ENCODE measurements at regions not wholly inside any gene's neighbourhood (a gene's known extent, or its start where the extent isn't known, plus 50 kb on each side); places are given as distances from the start of the nearest gene placed in this dataset.

DNA sequence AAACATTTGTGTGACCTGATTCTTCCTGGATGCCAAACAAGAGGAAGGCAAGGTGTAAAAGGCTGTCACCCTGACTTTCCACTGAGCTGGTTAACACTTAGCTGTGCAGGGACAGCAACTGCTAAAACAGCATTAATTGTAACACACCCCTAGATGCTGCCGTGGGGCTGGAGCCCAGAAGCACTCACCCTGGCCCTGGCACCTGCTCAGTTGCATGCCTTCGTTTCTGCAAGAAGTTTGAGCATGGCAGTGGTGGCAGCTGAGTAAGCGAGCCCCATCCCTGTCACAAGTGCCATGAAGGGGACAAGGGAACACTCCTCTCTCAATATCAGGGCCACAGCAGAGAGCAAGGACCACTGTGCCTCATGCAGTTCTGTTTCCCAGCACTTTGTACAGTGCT, 330.2 kb downstream of the TMEM114 start:
- no peak for DNase-seq

DNA sequence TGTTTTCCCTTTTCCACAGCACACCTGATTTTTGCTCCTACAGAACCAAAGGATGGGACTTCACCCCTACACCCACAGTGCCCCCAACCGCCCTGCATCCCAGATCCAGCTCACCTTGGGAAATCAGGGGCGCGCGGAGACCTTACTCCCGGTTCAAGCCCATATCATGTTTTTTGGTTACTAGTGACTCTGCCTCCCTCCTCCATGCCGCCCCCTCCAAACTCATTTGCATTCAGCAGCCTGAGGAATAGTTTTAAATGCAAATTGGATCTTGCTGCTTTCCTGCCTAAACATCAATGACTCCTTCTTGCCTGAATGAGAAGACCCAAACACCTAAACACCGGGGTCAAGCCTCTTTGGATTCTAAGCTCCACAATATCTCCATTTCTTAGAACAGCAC, 331.8 kb downstream of the TMEM114 start:
- DNase-seq, result no peak

DNA sequence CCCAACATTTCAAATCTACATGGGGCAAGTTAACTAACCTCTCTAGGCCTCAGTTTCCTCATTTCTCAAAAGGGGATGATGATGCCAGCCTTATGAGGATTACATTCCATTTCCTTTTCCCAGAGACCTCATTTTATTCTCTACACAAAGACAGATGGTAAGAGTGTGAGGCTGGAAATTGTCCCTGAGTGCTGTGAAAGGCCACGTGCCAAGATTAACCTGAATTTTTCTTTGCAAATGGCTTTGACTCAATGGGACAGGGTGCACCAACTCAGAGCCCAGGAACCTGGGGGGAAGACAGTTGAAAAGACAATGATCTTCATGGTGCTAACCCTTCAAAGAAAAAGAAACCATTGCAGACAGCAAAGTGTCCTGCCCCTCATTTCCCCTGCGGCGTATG, 332.8 kb downstream of the TMEM114 start:
- DNase-seq, result no peak

DNA sequence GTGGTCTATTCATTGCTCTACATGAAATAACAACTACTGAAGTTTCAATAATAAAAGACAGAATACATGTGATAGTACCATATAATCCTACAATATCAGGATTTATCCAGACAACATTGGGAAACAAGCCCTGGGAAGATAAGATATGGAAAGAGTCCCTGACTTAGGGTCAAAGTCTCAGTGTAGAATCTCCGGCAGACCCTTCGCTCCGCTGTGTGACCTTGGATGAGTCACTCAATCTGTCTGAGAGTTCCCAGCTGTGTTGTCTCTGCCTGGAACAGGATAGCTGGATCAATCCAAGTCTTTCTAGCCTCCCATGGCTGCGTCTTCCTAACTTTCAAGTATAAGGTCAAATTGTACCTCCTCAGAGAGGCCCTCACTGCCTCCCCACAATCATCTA, 335.9 kb downstream of the TMEM114 start:
- no peak for DNase-seq

DNA sequence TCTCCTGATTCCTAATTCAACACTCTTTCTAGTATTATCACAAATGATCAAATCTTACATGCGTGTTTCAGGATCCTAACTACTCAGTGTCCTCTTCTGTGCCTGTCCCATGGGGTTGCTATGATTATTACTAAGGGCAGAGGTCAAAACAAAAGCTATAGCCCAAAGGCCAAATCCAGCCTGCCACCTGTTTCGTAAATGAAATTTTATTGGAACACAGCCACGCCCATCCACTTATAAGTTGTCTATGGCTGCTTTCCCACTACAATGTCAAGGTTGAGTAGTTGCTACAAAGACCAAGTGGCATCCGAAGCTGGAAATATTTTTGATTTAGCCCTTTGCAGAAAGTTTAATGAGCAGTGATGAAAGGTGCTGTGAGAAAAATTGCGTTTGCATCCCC, 336.6 kb downstream of the TMEM114 start:
- no peak for DNase-seq

DNA sequence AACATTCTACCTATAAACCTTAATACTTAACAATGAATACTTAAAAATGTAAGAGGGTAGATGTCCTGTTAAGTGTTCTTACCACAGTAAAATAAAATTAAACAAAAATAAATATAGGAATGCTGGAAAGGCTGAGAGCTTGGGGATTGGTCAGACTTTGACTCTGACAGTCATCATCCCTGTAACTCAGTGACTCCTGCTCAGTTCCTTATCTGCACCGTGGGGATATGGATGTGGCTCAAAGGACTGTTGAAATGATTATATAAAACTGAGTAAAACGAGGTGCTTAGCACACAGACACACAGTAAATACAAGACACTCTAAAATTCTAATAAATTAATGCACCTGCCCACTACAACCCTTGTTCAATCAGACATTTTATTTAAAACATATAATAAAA, 338.6 kb downstream of the TMEM114 start:
- no peak for DNase-seq

DNA sequence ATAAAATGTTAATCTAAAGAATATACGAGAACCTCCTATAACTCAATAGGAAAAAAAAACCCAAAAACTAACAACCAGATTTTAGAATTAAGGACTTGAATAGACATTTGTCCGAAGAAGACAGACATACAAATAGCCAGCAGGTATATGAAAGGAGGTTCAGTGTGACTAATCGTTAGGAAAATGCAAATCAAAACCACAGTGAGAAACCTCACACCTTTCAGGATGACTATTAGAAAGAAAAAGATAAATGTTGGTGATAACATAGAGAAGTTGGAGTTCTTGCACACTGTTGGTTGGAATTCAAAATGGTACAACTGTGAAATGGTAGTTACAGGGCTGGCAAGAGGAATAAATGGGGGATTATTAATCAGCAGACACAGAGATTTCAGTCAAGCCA, 339.0 kb downstream of the TMEM114 start:
- peak in 1 of 5 experiments; percentile 17 for DNase-seq

DNA sequence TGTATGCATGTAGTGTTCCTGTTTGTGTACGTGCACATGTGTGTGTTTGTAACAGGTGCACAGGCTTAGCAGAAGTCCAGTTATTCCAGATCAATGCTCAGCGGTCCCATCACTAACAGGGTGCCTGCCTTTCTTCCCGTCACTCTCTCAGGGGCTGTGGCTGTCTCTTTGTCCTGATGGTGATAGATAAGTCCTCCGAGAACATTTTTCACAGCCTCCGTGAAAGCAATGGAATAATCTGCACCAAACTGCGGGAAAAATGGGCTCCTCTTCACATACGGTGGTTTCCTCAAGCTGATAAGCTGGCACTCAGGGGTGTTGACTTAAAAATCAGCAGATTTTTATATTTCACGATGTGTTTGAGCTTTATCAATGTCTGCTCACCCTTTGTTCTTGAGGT, 342.3 kb downstream of the TMEM114 start:
- DNase-seq, result no peak

DNA sequence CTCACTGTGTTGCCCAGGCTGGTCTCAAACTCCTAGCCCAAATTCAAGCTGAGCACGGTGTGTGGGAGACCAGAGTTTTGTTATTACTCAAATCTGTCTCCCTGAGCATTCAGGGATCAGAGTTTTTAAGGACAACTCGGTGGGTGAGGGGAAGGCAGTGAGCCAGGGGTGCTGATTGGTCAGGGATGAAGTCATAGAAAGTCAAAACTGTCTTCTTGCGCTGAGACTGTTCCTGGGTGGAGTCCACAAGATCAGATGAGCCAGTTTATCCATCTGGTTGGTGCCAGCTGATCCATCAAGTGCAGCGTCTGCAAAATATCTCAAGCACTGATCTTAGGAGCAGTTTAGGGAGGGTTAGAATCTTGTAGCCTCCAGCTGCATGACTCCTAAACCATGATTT, 346.3 kb downstream of the TMEM114 start:
- no peak for DNase-seq

DNA sequence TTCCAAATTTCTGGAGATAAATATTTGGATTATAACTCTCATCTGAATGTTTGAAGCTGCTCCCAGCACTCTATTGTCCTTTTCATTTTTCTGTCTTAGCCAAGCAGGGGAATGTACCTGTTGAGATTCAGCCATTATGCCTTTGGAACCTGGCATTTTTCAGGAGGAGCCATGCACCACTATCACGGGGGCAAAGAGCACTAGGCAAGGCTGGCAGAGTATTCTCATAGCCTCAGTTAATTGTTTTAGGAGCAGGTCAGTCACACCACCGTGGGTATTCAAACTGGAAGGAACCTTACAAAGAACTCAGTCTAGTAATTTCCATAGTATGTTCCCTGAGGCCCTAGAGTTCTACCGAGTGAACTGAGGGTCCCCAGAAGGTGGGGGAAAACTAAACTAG, 348.9 kb downstream of the TMEM114 start:
- DNase-seq, result no peak

DNA sequence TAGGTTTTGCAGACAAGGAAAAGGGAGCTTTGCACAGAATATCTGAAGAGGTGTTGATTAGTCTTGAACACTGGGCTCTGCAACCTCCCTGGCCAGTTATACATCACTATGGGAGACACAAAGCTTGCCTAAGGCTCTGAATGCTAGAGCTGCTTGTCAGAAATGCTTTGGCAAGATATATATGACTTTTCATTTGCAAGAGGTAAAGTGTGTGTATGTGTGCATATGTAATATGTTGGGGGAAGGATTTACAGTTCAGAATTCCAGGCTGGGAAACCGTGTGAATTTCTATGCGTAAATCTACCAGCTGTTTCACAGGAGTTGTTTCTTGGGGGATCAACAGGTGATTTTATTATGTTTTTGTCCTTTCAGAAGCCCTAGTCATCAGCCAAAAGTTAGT, 350.9 kb downstream of the TMEM114 start:
- no peak for DNase-seq

DNA sequence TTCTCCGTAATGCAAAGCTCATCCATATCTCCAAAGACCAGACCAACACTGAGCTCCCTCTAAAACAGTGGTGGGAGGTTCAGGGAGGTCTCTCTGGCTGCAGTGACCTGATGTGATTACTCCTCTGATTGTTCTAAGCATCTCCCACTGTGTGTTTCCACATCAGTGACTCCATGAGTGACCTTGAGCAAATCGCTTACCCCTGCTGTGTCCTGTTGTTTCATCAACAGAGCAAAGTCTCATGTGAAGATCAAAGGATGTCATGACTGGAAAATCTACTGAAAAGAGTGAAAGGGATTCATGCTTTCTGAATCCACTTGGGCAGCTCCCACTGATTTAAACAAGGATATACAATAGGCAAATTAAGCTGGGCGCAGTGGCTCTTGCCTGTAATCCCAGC, 352.9 kb downstream of the TMEM114 start:
- no peak for DNase-seq

DNA sequence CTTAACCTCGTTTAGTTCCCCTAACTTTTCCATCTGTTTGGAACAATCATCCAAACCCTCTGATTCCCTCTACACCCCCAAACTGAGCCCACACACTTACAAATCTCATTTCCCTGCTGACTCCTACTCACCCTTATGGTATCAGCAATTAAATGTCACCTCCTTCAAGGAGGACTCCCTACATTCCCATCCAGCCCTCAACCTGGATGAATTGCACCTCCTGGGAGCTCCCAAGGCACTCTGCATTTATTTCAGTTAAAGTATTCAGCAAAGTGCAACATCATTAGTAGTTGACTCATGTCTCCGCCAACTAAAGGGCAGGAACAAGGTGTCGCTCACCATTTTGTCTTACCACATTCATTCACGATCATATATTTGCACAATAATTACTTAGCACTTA, 353.5 kb downstream of the TMEM114 start:
- DNase-seq, result no peak

DNA sequence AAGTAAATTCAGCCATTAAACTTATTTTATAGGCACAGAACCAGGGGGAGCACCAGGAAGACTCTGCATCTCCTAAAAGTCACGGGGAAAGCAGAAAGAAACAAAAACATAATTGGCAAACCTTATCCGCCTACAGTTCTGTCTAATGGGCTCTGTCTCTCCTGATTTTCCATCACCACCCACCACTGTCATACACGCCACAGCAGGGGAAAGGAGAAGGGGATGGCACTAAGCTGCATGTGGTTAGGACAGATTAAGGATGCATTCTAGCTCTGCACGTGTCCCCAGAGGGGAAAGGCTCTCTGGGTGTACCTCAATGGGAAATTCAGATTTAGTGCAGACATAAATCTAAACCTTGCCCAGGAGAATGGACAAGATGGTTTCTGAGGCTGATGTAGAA, 359.8 kb downstream of the TMEM114 start:
- DNase-seq, result no peak

DNA sequence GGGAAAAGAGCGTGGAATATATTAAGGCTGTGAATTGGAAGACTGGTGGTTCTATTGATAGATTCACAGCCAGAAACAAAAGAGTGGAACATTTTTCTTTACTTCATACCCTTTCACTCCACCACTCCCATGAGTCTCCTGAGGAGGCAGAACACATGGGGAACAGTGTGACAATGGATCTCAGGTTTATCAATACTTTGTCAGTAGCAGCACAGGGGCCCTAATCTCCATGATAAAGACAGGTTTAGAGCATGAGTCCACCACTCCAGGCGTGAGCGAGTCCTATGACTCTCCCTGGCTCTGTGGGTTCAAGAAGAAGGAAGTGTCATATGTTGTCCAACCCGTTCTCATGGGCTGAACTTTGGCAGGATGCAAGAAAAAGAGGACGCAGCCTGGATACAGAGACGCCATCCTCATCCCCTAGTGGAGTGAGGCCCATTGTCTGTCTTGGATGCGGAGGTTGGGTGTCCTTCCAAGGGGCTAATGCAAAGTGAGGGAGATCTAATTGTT, 361.2 kb downstream of the TMEM114 start:
- DNase-seq, result no peak

DNA sequence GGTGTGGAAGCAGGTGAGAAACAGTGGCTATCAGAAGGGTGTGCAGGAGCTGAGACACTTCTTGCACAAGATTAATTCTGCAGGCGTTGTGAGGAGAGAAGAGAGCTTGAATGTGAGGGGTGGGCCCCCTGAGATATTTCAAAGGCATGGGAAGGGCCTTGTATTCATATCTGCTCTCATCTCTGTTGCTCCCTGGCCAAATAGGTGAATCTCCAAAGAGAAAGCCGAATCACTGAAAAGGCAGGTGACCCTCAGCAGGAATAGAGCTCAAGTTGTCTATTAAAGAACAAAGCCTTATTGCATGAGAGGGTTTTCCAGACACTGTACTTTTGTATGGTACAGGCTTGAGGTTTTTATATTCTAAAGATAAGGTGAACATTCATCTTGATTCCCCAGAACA, 373.1 kb downstream of the TMEM114 start:
- no peak for DNase-seq

DNA sequence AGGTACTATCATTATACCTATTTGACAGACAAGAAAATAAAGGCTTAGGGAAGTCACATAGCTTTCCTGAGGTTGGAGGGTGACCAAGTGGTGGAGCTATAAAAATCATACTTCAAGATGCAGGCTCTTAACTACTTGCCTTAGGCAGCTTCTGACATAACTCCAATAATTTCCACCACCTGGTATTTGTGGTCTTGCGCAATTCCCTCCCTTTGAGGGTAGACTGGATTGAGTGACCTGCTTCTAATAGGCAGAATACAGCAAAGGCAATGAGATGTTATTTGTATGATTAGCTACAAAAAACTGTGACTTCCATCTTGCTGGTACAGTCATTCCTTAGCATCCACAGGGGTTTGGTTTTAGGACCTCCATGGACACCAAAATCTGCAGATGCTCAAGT, 385.5 kb downstream of the TMEM114 start:
- DNase-seq, result no peak

DNA sequence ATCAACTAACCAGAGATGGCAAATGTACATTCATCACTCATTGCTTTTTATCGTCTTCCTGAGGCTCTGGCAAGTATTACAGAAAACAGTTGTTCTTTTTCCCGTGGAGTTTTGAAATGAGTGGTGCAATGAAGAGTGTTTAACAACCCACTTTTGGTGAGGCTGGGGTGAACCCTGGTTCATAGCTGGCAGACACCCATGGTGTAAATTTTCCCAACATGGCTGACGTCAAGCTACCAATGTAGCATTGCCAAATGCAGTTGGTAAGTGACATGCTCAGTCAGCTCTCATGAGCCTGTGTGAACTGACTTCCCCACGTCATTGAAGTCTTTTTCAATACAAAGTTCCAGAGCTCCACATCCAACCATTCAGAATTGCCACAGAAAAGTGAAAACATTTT, 386.2 kb downstream of the TMEM114 start:
- no peak for DNase-seq

DNA sequence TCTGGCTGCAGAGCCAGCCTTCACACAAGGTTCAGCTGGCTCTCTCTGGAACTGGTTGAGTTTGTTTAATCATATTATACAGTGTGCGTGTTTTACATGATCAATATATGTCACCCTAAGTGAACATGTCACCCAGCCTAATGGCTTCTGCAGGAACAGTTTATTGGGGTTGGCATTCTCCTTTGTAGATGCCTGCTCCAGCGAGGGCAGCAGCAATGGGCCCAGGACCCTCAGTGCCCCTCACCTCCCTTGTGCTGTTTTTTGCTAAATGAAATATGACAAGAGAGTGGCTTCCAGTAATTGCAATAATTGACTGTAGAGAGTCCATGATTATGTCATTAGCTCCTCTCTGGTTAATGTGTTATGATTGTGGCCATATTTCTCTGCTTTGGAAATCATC, 387.2 kb downstream of the TMEM114 start:
- DNase-seq, result no peak

DNA sequence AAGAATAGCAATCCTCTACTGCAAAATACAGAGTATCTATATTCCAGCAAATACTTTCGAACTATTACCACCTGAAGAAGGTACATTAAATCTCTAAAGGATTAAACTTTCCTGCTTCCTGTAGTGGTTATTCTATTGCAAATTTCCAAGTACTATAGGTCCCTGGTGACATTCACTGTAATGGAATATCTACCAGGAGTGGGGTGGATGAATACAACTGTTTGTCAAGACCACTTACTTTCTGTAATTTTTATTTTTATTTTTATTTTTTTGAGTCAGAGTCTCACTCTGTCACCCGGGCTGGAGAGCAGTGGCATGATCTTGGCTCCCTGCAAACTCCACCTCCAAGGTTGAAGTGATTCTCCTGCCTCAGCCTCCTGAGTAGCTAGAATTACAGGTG, 389.5 kb downstream of the TMEM114 start:
- DNase-seq, result no peak

DNA sequence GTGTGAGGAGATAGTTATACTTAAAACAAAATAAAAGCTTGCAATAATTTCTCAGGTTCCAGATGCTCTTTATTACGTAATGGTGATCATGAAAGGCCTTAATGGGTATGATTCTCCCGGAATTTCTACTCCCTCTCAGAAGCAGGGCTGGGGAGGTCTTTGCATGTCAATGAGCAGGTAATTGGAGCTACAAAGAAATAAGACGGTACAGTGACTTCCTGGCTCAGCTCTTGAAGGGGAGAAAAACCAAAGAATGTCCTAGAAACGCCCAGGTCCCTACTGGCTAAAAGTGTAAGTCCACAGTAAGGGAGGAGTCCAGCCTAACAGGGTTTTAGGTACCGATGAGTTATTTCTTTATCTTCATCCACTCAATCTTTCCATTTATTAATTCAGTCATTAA, 390.9 kb downstream of the TMEM114 start:
- DNase-seq, result no peak

DNA sequence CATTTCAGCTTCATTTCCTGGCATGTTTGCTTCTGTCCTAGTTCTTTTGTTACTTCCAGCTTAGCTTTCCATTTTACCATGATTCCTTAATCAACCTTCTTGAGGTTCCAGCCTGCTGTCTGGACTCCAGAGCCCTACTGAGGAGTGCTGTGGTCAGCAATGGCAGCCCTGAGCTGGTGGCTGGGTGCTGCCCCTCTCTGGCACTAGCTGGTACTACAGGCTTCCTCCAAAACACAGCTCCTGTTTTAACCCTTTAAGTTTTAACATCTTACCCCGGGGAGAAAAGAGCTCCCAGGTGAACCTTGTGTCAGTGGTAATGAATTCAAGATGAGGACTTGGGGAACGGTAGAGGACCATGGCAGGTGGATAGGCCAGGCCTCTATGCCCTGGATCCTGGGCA, 395.5 kb downstream of the TMEM114 start:
- no peak for DNase-seq

DNA sequence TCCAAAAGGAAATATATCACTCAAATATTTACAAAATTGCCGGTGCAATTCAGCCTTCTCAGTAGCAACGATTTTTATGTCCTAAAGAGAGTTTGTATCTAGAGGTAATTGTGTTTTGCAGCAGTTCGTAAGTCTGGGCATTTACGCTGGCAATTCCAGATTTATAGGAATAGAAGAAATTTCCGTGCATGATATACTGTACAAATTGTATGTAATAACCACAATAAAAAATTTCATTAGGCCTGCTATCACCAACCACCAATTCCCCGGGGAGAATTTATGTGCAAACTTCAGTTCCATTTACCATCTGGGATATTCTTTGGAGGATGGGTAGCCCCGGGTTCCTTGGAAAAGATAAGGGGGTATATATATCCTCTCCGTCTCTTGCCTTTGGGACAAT, 401.5 kb downstream of the TMEM114 start:
- no peak for DNase-seq

DNA sequence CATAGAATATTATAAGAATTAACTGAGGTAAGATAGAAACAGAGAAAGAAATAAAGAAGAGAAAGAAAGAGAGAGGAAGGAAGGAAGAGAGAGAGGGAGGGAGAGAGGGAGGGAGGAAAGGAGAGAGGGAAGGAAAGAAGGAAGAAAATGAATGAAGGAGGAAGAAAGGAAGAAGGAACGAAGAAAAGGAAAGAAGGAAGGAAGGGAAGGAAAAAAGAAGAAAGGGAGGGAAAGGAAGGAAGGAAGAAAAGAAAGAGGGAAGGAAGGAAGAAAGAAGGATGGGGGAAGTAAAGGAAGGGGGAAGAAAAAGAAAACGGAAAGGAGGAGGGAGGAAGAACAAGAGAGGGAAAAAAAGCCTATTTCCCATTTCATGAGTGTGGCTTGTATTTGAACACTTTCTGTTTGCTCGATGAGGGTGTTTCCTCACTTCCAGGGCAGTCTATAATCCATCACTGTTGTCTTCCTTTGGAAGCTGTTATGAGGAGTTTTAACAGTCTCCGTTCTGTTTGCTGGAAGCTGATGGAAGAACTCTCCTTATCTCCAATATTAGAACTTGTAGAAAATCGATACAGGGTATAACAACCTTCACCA, 402.4 kb downstream of the TMEM114 start:
- DNase-seq, result no peak

DNA sequence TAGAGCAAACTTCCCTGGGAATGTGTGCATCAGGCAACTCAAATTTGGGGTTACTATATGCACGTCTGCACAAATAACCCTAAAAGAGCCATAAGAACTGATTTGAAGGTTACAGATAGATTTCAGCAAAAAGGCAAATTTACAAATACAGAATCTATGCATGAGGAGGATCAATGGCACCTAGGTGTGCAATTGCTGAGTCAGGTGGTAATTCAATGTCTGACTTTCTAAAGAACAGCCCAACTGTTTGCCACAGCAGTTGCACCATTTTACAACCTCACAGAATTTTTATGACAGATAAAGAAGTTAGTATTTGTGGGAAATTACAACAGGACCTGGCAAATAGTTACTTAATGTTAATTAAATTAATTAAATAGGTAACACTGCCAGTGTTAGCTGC, 405.5 kb downstream of the TMEM114 start:
- DNase-seq, result no peak
